Lower leg skin (tissue), 4 donors: ENCODE measurements at regions not wholly inside any gene's neighbourhood (a gene's known extent, or its start where the extent isn't known, plus 50 kb on each side); places are given as distances from the start of the nearest gene placed in this dataset.
"Not testable (repeated sequence)": the region's sequence is repeated elsewhere in the genome, so short reads cannot be mapped to it uniquely, and the experiment has no call there.

Source experiments
- DNase-seq, 2 donors: peaks; one replicate each; pipeline ENCODE4 v3.0.0-alpha.2; 2019; ENCODE audit warnings: low spot score in 2 of 2
- H3K4me3 ChIP-seq: fragments of 200-600 bp; sonication (generic); 2 replicates; pipeline ENCODE4 v1.5.1; 2017; ENCODE audit warnings: mild to moderate bottlenecking, low read depth; ENCODE audit not compliant: poor library complexity, severe bottlenecking
- POLR2A ChIP-seq, 2 donors: fragments of 450-650 bp; IDR thresholded peaks; one replicate each; pipeline ENCODE4 v1.6.1; 2016 to 2017; ENCODE audit warnings: antibody characterized with exemption in 2 of 2, mild to moderate bottlenecking in 1 of 2, moderate library complexity in 1 of 2
- WGBS, 2 donors: methylation state at CpG; one replicate each; pipeline ENCODE4 v1.1.5; 2018; 5-methylcytosine and 5-hydroxymethylcytosine counted together
- intact Hi-C: fragments of 100-400 bp; cut with DNase I; formaldehyde crosslinking; loops from one replicate; pipeline ENCODE4 v1.15.0; 2023; ENCODE audit warnings: low total_unique reads
- TF ChIP-seq, protein P1 (sequence below), 3 donors: fragments of 450-650 bp; IDR thresholded peaks; one replicate each; pipeline ENCODE4 v1.5.1; 2016; ENCODE audit warnings: antibody characterized with exemption in 3 of 3, mild to moderate bottlenecking in 3 of 3, moderate library complexity in 2 of 3

DNA sequence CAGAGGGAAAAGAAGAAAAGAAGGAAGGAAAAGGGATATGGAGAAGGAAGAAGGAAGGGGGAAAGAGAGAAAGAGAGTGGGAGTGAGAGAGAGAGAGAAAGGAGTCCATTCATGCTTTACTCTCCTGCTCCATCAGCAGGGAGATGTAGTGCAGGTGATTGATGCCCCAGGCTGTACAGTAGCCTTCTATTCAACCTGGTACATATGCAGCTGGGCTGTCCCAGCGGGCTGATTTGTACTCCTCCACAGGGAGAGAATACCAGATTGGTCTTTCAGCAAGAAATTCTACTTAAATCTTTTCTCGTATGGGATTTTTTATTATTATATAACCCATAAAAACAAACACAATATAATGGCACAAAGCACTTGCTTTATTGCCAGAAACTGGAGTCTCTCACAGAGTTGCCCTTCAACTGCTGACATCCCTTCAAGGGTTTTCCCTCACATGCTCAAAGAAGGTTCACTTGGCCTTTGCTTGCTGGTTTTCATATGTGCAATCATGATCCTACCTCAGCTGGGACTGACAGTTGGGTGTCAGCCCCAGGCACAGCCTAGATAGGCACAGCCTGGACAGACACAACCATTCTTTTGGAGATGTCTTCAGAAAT, 380.1 kb upstream of the RIOK2 start:
- WGBS, 2 donors: 54 to 85% methylated on average over 2 of the region's 2 CpGs
- no peak for TF ChIP-seq POLR2A (IDR thresholded peaks at IDR 0.05)
- TF ChIP-seq, protein P1, sequence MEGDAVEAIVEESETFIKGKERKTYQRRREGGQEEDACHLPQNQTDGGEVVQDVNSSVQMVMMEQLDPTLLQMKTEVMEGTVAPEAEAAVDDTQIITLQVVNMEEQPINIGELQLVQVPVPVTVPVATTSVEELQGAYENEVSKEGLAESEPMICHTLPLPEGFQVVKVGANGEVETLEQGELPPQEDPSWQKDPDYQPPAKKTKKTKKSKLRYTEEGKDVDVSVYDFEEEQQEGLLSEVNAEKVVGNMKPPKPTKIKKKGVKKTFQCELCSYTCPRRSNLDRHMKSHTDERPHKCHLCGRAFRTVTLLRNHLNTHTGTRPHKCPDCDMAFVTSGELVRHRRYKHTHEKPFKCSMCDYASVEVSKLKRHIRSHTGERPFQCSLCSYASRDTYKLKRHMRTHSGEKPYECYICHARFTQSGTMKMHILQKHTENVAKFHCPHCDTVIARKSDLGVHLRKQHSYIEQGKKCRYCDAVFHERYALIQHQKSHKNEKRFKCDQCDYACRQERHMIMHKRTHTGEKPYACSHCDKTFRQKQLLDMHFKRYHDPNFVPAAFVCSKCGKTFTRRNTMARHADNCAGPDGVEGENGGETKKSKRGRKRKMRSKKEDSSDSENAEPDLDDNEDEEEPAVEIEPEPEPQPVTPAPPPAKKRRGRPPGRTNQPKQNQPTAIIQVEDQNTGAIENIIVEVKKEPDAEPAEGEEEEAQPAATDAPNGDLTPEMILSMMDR (IDR thresholded peaks at IDR 0.05): no peak
- DNase-seq: no peak
- intact Hi-C loops: no loop called here
- no peak overlapping the region for H3K4me3 ChIP-seq

DNA sequence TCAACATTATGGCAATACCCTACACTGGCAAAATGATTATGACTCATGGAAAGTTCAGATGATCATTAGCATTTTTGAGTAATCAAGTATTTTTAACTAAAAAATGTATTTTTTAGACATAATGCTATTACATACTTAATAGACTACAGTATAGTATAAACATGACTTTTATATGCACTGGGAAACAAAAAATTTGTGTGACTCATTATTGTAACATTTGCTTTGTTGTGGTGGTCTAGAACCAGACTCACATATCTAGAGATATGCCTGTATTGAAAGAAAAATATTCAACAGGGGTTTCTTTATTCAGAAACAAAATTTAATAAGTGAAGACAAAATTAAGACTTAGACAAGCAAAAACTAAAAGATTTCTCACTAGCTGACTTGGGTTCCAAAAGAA, 385.3 kb upstream of the RIOK2 start:
- H3K4me3 ChIP-seq: no peak overlapping the region
- TF ChIP-seq, protein P1 (IDR thresholded peaks at IDR 0.05): no peak
- TF ChIP-seq POLR2A (IDR thresholded peaks at IDR 0.05): no peak
- DNase-seq: no peak
- intact Hi-C loops: no loop called here

DNA sequence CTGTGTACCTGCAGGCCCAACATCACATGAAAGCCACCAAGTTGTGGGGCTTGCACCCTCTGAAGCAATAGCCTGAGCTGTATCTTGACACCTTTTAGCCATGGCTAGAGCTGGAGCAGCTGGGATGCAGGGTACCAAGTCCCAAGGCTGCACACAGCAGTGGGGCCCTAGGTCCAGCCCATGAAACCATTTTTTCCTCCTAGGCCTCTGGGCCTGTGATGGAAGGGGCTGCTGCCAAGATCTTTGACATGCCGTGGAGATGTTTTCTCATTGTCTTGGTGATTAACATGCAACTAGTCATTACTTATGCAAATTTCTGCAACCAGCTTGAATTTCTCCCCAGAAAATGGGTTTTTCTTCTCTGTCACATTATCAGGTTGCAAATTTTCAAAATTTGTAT, 387.2 kb upstream of the RIOK2 start:
- no peak for DNase-seq
- H3K4me3 ChIP-seq: no peak overlapping the region
- 90 to 100% methylated on average over 1 of the region's 1 CpG for WGBS, 2 donors
- intact Hi-C loops: no loop called here
- TF ChIP-seq, protein P1 (IDR thresholded peaks at IDR 0.05): no peak
- TF ChIP-seq POLR2A (IDR thresholded peaks at IDR 0.05): no peak

DNA sequence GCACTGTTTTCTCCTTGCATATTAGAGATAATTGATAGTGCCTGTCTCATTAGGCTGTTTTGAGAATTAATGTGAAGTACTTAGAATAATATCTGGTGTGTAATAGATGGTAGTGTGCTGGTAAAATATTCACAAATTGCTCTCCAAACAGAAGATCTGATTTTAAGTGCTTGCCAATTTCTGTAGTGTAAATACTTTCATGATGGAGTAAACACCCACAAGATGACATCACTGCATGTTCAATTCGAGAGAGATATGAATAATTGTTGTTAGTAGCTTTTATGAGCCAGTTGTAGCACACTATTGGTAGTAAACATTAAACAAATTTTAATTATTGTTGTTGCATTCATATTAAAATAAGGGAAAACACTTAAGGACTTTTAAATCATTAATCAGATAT, 392.3 kb upstream of the RIOK2 start:
- TF ChIP-seq, protein P1 (IDR thresholded peaks at IDR 0.05): no peak
- TF ChIP-seq POLR2A (IDR thresholded peaks at IDR 0.05): no peak

DNA sequence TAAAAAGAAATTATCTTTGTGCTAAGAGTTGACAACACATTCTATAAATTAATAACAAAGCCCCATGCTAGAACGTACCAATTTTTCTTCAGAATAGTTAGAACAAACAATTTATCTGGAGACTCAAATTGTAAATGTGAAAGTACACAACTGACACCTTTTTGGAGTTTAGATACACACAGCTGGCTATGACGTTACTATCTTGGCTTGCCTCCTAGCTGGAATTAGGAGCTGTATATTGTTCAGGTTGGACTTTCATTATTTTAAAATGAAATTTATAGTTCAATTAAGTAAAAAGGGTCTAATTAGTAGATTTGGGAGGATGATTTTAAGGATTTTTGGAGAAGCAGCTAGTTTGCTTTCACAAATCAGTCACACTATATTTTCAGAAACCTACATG, 393.9 kb upstream of the RIOK2 start:
- no peak overlapping the region for H3K4me3 ChIP-seq
- no peak for DNase-seq
- intact Hi-C loops: no loop called here
- WGBS, 2 donors: 43 to 55% methylated on average over 2 of the region's 2 CpGs
- TF ChIP-seq, protein P1 (IDR thresholded peaks at IDR 0.05): no peak
- no peak for TF ChIP-seq POLR2A (IDR thresholded peaks at IDR 0.05)

More for the DNA sequence above, 392.3 kb upstream of the RIOK2 start:
- DNase-seq: no peak
- 19 to 34% methylated on average over 1 of the region's 1 CpG for WGBS, 2 donors
- H3K4me3 ChIP-seq: no peak overlapping the region
- intact Hi-C loops: no loop called here

DNA sequence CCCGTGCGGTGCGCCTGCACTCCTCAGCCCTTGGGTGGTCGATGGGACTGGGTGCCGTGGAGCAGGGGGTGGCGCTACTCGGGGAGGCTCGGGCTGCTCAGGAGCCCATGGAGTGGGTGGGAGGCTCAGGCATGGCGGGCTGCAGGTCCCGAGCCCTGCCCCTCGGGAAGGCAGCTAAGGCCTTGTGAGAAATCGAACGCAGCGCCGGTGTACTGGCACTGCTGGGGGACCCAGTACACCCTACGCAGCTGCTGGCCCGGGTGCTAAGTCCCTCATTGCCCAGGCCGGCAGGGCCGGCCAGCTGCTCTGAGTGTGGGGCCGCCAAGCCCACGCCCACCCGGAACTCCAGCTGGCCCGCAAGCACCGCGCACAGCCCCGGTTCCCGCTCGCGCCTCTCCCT, 396.9 kb upstream of the RIOK2 start:
- intact Hi-C loops, DNase-seq, H3K4me3 ChIP-seq: not testable (repeated sequence)
- 98 to 99% methylated on average over 11 to 19 of the region's 29 CpGs for WGBS, 2 donors
